HG03521 (cell line): ENCODE measurements at regions not wholly inside any gene's neighbourhood (a gene's known extent, or its start where the extent isn't known, plus 50 kb on each side); places are given as distances from the start of the nearest gene placed in this dataset.
"Not testable (repeated sequence)": the region's sequence is repeated elsewhere in the genome, so short reads cannot be mapped to it uniquely, and the experiment has no call there.

ENCODE experiments used
- ATAC-seq: cut with Tn5 transposase; IDR thresholded peaks from one replicate; pipeline ENCODE4 v1.9.1; 2021; ENCODE audit warnings: mild to moderate bottlenecking, moderate library complexity; ENCODE audit not compliant: unreplicated experiment

DNA sequence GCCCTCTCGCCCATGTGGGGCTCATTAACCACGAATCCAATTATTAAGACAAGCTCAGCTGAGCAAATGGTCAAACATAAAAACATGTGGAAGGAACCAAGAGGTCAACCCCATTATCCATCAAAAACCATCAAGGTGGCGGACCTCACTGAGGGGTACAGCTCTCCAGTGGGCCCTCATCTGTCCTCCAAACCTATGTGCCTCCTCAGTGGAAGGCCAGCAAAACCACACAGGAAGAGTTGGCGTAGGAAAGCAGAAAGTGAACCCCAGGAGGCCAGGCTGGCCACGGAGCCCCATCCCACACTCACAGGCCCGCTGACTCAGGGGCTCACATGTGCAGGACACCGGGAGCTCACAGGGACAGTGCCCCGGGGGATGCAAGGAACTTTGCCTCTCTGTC is 66.5 kb upstream of the CLEC6A start:
- ATAC-seq = not testable (repeated sequence)

DNA sequence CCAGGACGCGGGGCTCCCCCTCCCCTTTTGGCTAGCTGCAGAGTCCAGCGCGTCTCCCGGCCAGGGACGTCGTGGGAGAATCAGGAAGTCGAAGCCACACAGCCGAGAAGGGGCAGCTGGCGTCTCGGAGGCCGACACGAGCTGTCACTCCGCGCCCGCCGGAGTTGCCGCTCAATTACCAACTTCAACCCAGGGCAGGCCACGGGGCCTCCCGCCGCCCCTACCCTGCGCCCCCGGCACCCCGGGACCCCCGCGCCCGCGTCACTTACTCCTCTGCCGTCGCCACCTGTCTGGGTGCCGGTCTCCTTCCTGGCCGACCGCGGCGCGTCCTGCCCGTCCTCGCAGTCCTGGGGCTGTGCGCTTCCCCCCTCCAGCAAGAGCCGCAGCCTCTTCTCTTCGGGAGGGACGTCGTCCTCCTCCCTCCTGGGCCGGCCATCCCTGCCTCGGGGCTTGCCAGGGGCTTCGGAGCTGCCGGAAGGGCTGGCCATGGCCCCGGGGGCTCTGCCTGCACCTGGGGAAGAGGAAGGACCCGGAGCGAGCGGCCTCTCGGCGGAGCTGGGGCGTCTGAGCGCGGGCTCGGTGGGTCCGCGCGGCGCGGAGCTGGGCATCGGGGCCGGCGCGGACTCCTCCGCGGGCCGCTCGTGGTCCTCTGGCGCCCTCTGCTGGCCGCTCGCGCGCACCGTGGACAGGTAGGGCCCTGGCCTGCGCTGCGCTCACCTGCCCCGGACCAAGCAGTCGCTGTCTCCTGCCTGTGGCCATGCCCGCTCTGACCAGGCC is 65.6 kb upstream of the CLEC6A start:
- ATAC-seq = not testable (repeated sequence)

DNA sequence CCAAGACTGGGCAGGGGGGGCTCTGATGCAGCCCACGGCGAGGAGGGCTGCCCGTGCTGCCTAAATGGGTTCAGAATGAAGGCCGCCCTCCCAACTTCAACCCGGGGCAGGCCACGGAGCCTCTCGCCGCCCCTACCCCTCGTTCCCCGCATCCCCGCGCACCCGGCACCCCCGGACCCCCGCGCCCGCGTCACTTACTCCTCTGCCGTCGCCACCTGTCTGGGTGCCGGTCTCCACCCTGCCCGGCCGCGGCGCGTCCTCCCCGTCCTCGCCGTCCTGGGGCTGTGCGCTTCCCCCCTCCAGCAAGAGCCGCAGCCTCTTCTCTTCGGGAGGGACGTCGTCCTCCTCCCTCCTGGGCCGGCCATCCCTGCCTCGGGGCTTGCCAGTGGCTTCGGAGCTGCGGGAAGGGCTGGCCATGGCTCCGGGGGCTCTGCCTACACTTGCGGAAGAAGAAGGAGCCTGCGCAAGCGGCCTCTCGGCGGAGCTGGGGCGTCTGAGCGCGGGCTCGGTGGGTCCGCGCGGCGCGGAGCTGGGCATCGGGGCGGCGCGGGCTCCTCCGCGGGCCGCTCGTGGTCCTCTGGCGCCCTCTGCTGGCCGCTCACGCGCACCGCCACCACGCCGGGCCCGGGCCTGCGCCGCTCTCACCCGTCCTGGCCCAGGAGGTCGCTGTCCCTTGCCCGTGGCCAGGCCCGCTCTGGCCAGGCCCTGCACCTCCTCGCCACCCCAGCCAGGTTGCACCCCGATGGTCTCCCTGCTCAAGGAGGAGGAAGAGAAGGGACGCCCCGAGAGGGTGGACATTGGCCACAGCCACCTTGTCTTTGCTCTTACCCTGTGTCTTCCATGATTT is 59.3 kb upstream of the CLEC6A start:
- ATAC-seq = peak; percentile 66

DNA sequence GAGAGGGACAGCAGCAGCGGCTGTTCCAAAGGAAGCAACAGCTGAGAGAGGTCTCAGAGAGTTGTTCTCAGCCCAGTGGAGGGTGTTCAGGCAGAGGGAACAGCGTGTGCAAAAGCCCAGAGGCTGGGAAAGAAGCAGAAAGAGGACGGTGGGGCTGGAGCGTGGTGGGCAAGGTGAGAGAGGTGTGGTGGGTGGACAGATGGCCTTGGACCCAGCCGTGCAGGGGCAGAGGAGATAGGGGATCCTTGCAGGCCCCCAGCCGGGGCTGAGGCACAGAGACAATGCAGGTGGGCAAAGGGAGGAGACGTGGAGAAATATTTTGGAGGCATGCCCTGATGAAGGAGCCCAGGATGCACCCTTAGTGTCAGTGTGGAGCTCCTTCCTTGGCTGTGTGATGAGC is 58.4 kb upstream of the CLEC6A start:
- ATAC-seq = not testable (repeated sequence)

DNA sequence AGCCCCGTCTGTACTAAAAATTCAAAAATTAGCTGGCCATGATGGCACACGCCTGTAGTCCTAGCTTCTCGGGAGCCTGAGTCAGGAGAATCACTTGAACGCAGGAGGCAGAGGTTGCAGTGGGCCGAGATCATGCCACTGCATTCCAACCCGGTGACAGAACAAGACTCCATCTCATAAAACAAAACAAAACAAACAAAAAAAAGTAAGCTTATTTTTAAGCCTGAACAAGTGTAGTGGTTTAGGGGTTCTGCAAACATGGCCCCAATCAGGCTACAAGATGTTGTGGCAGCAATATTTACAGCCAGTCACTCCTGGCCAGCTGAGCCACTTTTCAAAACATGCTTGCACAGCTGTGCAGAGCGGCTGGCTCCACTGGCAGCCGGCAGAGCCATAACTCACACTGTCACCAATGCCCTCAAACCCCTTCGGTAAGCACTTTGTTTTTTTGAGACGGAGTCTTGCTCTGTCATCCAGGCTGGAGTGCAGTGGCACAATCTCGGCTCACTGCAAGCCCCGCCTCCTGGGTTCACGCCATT is 56.2 kb upstream of the CLEC6A start:
- not testable (repeated sequence) for ATAC-seq

DNA sequence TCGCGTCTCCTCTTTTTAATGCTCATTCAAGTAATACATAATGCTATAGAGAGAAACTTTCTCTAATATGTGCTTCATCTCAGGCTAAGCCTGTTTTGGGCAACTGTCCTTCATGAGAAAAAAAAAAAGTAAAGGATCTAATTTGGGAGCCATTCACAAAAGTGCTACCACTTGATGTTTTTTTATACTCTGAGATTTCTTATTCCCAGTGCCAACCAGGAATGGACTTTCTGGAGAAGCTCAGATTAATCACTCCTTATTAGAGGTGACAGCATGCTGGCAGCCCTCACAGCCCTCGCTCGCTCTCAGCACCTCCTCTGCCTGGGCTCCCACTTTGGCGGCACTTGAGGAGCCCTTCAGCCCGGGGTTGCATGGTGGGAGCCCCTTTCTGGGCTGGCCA is 51.9 kb upstream of the CLEC6A start:
- ATAC-seq = not testable (repeated sequence)

DNA sequence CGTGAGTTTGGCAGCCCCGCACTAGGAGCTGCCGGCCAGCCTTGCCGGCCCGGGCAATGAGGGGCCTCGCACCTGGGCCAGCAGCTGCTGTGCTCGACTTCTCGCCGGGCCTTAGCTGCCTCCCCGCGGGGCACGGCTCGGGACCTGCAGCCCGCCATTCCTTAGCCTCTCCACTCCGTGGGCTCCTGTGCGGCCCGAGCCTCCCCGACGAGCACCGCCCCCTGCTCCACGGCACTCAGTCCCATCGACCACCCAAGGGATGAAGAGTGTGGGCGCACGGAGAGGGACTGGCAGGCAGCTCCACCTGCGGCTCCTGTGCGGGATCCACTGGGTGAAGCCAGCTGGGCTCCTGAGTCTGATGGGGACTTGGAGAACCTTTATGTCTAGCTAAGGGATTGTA is 51.4 kb upstream of the CLEC6A start:
- ATAC-seq = not testable (repeated sequence)
